Pancreas (tissue), 10 donors: ENCODE measurements at regions not wholly inside any gene's neighbourhood (a gene's known extent, or its start where the extent isn't known, plus 50 kb on each side); places are given as distances from the start of the nearest gene placed in this dataset.

Experiments
- ATAC-seq, 4 donors: fragments of 200-7000 bp; cut with Tn5 transposase; one replicate each; pipeline versions ENCODE4 v1.8.0 to v1.9.1; 2020; ENCODE audit warnings: mild to moderate bottlenecking in 4 of 4, moderate library complexity in 4 of 4
- DNase-seq, 6 donors: peaks; one replicate each; pipeline ENCODE4 v3.0.0-alpha.2; 2020
- FAIRE-seq: peaks from 2 replicates; lab custom pipeline; 2012; peaks lifted over from hg19 to GRCh38; lab: Jason Lieb, UNC
- H3K27ac ChIP-seq, 4 donors: fragments of 200-600 bp; sonication (generic); 1 replicate in 3 of 4; 2 replicates in 1 of 4; pipeline versions ENCODE4 v1.5.0 to v1.8.0; 2020
- H3K27me3 ChIP-seq, 4 donors: fragments of 200-600 bp; one replicate each; pipeline ENCODE4 v1.8.0; 2021
- H3K36me3 ChIP-seq, 3 donors: fragments of 200-600 bp; sonication (generic) in 1 of 3; one replicate each; pipeline versions ENCODE4 v1.5.0 to v1.8.0; 2020 to 2021
- H3K4me1 ChIP-seq, 3 donors: fragments of 200-600 bp; one replicate each; pipeline ENCODE4 v1.8.0; 2021
- H3K4me3 ChIP-seq, 4 donors: fragments of 200-600 bp; sonication (generic) in 2 of 4; one replicate each; pipeline versions ENCODE4 v1.5.0 to v1.8.0; 2020 to 2021
- H3K9me3 ChIP-seq, 4 donors: fragments of 200-600 bp; one replicate each; pipeline ENCODE4 v1.8.0; 2021
- CTCF ChIP-seq, 4 donors: fragments of 200-600 bp; sonication (generic) in 3 of 4; IDR thresholded peaks; one replicate each; pipeline versions ENCODE4 v1.5.0 to v1.8.0; 2021; ENCODE audit warnings: antibody characterized with exemption in 4 of 4
- WGBS, 2 donors: extraction: QIAGEN DNeasy Blood & Tissue Kit; methylation state at CpG; one replicate each; pipeline ENCODE4 v1.1.7; 2013; 5-methylcytosine and 5-hydroxymethylcytosine counted together
- intact Hi-C, 3 donors: fragments of 100-400 bp; cut with DNase I; formaldehyde crosslinking; loops; one replicate each; pipeline versions ENCODE4 v1.11.1 to v1.14.2; 2022
- donor health status: healthy with polysubstance abuse.
- donor health status: DM: no; HTN: no; CAD: no; lungs with moderate emphysema.
- donor health status: DM: no; HTN: no; CAD: no.
- donor health status: control.
- donor health status: control.
- donor health status: Bipolar disorder and iron deficiency.
- donor health status: DM: yes; HTN: yes; CAD: no.
- donor health status: DM: no; HTN: no; CAD: no.
- donor health status: DM: no; HTN: no; CAD: no.
- donor health status: DM: yes; HTN: yes; CAD: no.

DNA sequence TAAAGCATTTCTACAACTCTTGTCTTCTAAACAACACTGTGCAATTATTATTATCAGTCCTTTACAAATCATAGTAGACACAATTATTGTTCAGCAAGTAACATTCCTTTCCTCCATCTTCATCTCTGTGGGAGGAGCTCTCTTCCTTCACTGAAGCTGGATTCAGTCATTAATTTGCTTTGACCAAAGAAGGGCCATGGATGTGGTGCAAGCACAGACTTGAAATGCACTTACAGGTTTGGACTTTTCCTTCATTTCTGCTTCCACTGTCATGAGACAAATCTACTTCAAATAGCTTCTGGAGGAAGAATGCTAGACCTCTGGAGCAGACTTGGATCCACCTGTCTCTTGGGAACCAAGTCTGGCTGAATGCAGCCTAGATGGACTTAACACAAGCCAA lies 336.6 kb upstream of the SLITRK6 start:
- Histone ChIP-seq H3K4me3 (no peak overlapping the region), H3K36me3 (no peaks in the 10 kb centered on the region), H3K27ac (no peak overlapping the region), H3K4me1 (no peaks in the 10 kb centered on the region), H3K9me3 (no peaks in the 10 kb centered on the region), H3K27me3 (no peaks in the 10 kb centered on the region)
- intact Hi-C loops = no loop called here
- FAIRE-seq (no peak), ATAC-seq (no peak), DNase-seq (no peak)
- no peak for TF ChIP-seq CTCF (IDR thresholded peaks at IDR 0.05)

- FAIRE-seq (no peak), DNase-seq (no peak), ATAC-seq (no peak)
- WGBS, 2 donors = 45 to 51% methylated on average over 3 of the region's 3 CpGs
- no peaks in the 10 kb centered on the region for H3K9me3 ChIP-seq
- H3K4me3 ChIP-seq = no peak overlapping the region
- intact Hi-C loops = no loop called here
- H3K27me3 ChIP-seq = no peaks in the 10 kb centered on the region
- no peaks in the 10 kb centered on the region for H3K36me3 ChIP-seq
- no peaks in the 10 kb centered on the region for H3K4me1 ChIP-seq
- TF ChIP-seq CTCF (IDR thresholded peaks at IDR 0.05) = no peak
- no peak overlapping the region for H3K27ac ChIP-seq
Observed at GRCh38 chr13:86121881-86122280, 322.7 kb upstream of the SLITRK6 start.

DNA sequence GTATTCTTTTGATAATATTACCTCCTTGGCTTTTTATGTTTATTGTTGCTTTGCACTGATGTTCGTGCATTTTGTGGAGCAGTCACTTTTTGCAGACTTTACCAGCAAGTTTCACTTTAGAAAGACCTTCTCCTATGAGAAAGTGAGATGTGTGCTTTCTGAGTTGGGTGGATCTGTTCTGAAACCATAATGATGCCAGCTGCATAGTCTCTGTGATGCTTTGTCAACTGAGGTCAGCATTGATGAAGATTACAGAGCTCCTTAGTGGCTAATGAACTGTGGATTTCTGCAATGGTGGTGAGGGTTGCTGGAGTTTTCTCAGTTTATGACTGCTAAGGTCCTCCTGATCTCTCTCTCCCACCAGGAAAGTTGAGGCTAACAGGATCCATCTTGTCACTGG lies 309.9 kb upstream of the SLITRK6 start:
- DNase-seq (no peak), ATAC-seq (no peak), FAIRE-seq (no peak)
- intact Hi-C loops = no loop called here
- Histone ChIP-seq H3K36me3 (no peaks in the 10 kb centered on the region), H3K4me1 (no peaks in the 10 kb centered on the region), H3K27ac (no peak overlapping the region), H3K4me3 (no peak overlapping the region), H3K9me3 (no peaks in the 10 kb centered on the region), H3K27me3 (no peaks in the 10 kb centered on the region)
- 40 to 56% methylated on average over 1 of the region's 1 CpG for WGBS, 2 donors
- TF ChIP-seq CTCF (IDR thresholded peaks at IDR 0.05) = no peak

DNA sequence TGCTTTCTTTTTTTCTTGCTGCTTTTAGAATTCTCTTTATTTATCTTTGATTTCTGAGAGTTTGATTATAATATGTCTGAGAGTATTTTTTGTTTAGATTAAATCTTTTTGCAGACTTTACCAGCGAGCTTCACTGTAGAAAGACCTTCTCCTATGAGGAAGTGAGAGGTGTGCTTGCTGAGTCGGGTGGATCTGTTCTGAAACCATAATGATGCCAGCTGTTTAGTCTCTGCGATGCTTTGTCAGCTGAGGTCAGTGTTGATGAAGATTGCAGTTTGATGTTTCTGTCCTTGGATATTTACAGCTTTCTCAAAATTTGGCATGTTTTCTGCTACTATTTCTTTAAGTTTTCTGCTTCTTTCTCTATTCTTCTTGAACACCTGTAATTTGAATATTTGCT lies 309.1 kb upstream of the SLITRK6 start:
- H3K4me3 ChIP-seq = no peak overlapping the region
- no peaks in the 10 kb centered on the region for H3K27me3 ChIP-seq
- no peak for TF ChIP-seq CTCF (IDR thresholded peaks at IDR 0.05)
- H3K4me1 ChIP-seq = no peaks in the 10 kb centered on the region
- H3K27ac ChIP-seq = no peak overlapping the region
- 59 to 64% methylated on average over 3 of the region's 3 CpGs for WGBS, 2 donors
- no peaks in the 10 kb centered on the region for H3K9me3 ChIP-seq
- ATAC-seq (no peak), DNase-seq (no peak), FAIRE-seq (no peak)
- no peaks in the 10 kb centered on the region for H3K36me3 ChIP-seq
- intact Hi-C loops = no loop called here

- Histone ChIP-seq H3K4me1 (no peaks in the 10 kb centered on the region), H3K27me3 (no peaks in the 10 kb centered on the region), H3K27ac (no peak overlapping the region), H3K9me3 (no peaks in the 10 kb centered on the region), H3K36me3 (no peaks in the 10 kb centered on the region), H3K4me3 (no peak overlapping the region)
- intact Hi-C loops = no loop called here
- DNase-seq (no peak), FAIRE-seq (no peak), ATAC-seq (no peak)
- no peak for TF ChIP-seq CTCF (IDR thresholded peaks at IDR 0.05)
Observed at GRCh38 chr13:86098511-86098910, 299.3 kb upstream of the SLITRK6 start.
